Thoracic aorta (tissue), 2 donors: ENCODE measurements at regions not wholly inside any gene's neighbourhood (a gene's known extent, or its start where the extent isn't known, plus 50 kb on each side); places are given as distances from the start of the nearest gene placed in this dataset.

Experiments
- ATAC-seq: fragments of 150-250 bp; one replicate; pipeline ENCODE4 v1.8.0; 2017; ENCODE audit warnings: low read depth; ENCODE audit not compliant: insufficient number of reproducible peaks, low FRiP score
- DNase-seq: peaks from one replicate; pipeline ENCODE4 v3.0.0-alpha.2; 2020; ENCODE audit warnings: low spot score
- H3K27ac ChIP-seq, 2 donors: fragments of 200-600 bp; sonication (generic); 1 replicate in 1 of 2; 2 replicates in 1 of 2; pipeline ENCODE4 v1.5.1; 2016; ENCODE audit warnings: mild to moderate bottlenecking in 2 of 2, moderate library complexity in 2 of 2
- H3K27me3 ChIP-seq: fragments of 200-600 bp; sonication (generic); replicated peaks from 2 replicates; pipeline ENCODE4 v1.6.0; 2016; ENCODE audit warnings: mild to moderate bottlenecking; ENCODE audit not compliant: insufficient read depth
- H3K36me3 ChIP-seq: fragments of 200-600 bp; sonication (generic); one replicate; pipeline ENCODE4 v1.5.1; 2016
- H3K4me1 ChIP-seq, 2 donors: fragments of 200-600 bp; sonication (generic); 1 replicate in 1 of 2; 2 replicates in 1 of 2; pipeline versions ENCODE4 v1.5.1 to v1.6.0; 2016; ENCODE audit warnings: low read depth in 2 of 2, mild to moderate bottlenecking in 1 of 2; ENCODE audit not compliant: control insufficient read depth in 1 of 2
- H3K4me3 ChIP-seq: fragments of 200-600 bp; sonication (generic); 2 replicates; pipeline ENCODE4 v1.5.1; 2016; ENCODE audit warnings: mild to moderate bottlenecking
- H3K9me3 ChIP-seq: fragments of 200-600 bp; sonication (generic); 2 replicates; pipeline ENCODE4 v1.5.1; 2016
- CTCF ChIP-seq: fragments of 200-600 bp; sonication (generic); IDR thresholded peaks from one replicate; pipeline ENCODE4 v1.5.1; 2019; ENCODE audit warnings: antibody characterized with exemption

GRCh38 chr5:159773062-159773924 lies 143.0 kb upstream of the ADRA1B start:
- Histone ChIP-seq H3K9me3 (no peaks in the 10 kb centered on the region), H3K27me3 (no peaks in the 10 kb centered on the region), H3K4me1 (peaks cover 17 to 47% of the 10 kb centered on the region in 2 donors), H3K4me3 (peak overlapping the region; percentile 72), H3K36me3 (no peaks in the 10 kb centered on the region), H3K27ac (peak overlapping the region; percentile 84 to 92)
- DNase-seq = peak; percentile 64
- peak; percentile 63 for ATAC-seq
- peak; percentile 30 for TF ChIP-seq CTCF

GRCh38 chr5:159774476-159775031 lies 141.7 kb upstream of the ADRA1B start:
- TF ChIP-seq CTCF = no peak
- Histone ChIP-seq H3K27ac (peak overlapping the region; percentile 84 to 92), H3K4me1 (peaks cover 22 to 59% of the 10 kb centered on the region in 2 donors)

GRCh38 chr5:159775890-159776289 lies 140.4 kb upstream of the ADRA1B start:
- TF ChIP-seq CTCF = no peak
- ATAC-seq (no peak), DNase-seq (no peak)
- peak overlapping the region; percentile 84 to 92 for H3K27ac ChIP-seq
- peaks cover 27 to 73% of the 10 kb centered on the region in 2 donors for H3K4me1 ChIP-seq
- no peaks in the 10 kb centered on the region for H3K9me3 ChIP-seq
- no peaks in the 10 kb centered on the region for H3K36me3 ChIP-seq
- H3K27me3 ChIP-seq = no peaks in the 10 kb centered on the region
- H3K4me3 ChIP-seq = no peak overlapping the region

More at GRCh38 chr5:159774476-159775031, 141.7 kb upstream of the ADRA1B start:
- no peak for ATAC-seq
- no peaks in the 10 kb centered on the region for H3K9me3 ChIP-seq
- no peaks in the 10 kb centered on the region for H3K36me3 ChIP-seq
- no peak overlapping the region for H3K4me3 ChIP-seq
- no peaks in the 10 kb centered on the region for H3K27me3 ChIP-seq
- no peak for DNase-seq

- Histone ChIP-seq H3K36me3 (no peaks in the 10 kb centered on the region), H3K4me3 (no peak overlapping the region), H3K27me3 (no peaks in the 10 kb centered on the region), H3K4me1 (peaks cover 33 to 85% of the 10 kb centered on the region in 2 donors), H3K27ac (peak overlapping the region; percentile 84 to 92), H3K9me3 (no peaks in the 10 kb centered on the region)
- no peak for ATAC-seq
- no peak for DNase-seq
- no peak for TF ChIP-seq CTCF
These were observed 139.1 kb upstream of the ADRA1B start for GRCh38 chr5:159777049-159777660.

GRCh38 chr5:159779481-159779880 lies 136.8 kb upstream of the ADRA1B start:
- H3K4me3 ChIP-seq = no peak overlapping the region
- H3K36me3 ChIP-seq = no peaks in the 10 kb centered on the region
- peak overlapping the region; percentile 84 to 92 for H3K27ac ChIP-seq
- H3K9me3 ChIP-seq = no peaks in the 10 kb centered on the region
- H3K27me3 ChIP-seq = no peaks in the 10 kb centered on the region
- DNase-seq (no peak), ATAC-seq (no peak)
- TF ChIP-seq CTCF = no peak
- peaks cover 27 to 89% of the 10 kb centered on the region in 2 donors for H3K4me1 ChIP-seq
